Caco-2 (cell line): ENCODE measurements at regions not wholly inside any gene's neighbourhood (a gene's known extent, or its start where the extent isn't known, plus 50 kb on each side); places are given as distances from the start of the nearest gene placed in this dataset.

Experiments used
- BruUV-seq: library from RNA; stranded (reverse); fragments of 400-500 nt; replicated peaks from 2 replicates; lab custom pipeline; 2021; lab: Mats Ljungman, UMichigan
- CTCF ChIA-PET: fragments of 300-600 bp; sonication (Branson Sonifier 250); formaldehyde crosslinking; loops from one replicate; lab custom pipeline; 2022; ENCODE audit warnings: antibody characterized with exemption; lab: Charles Lee
- POLR2A ChIA-PET: fragments of 300-600 bp; sonication (Branson Sonifier 250); formaldehyde crosslinking; loops from one replicate; lab custom pipeline; 2022; ENCODE audit warnings: antibody characterized with exemption; lab: Charles Lee
- DNase-seq, 2 experiments: peaks; one replicate each; pipeline versions ENCODE4 v3.0.0 to v3.0.0-alpha.2; 2020 to 2022
- H3K27me3 ChIP-seq: replicated peaks from 2 replicates; pipeline ENCODE4 v1.6.0; 2011; ENCODE audit warnings: low read length; ENCODE audit not compliant: control insufficient read depth, insufficient read depth
- H3K36me3 ChIP-seq: 2 replicates; pipeline ENCODE4 v1.5.1; 2011; ENCODE audit warnings: low read length; ENCODE audit not compliant: control insufficient read depth, insufficient read depth
- H3K4me1 ChIP-seq: fragments of 250-450 bp; sonication (Bioruptor Pico); 2 replicates; pipeline ENCODE4 v1.5.1; 2020; ENCODE audit warnings: mild to moderate bottlenecking
- H3K4me3 ChIP-seq: 2 replicates; pipeline ENCODE4 v1.5.1; 2011; ENCODE audit warnings: low read depth, mild to moderate bottlenecking, control low read depth, low read length
- H3K9me3 ChIP-seq: fragments of 250-450 bp; sonication (Bioruptor Pico); 2 replicates; pipeline ENCODE4 v1.5.1; 2020; ENCODE audit warnings: mild to moderate bottlenecking, moderate library complexity
- H3K27ac Mint-ChIP-seq: one replicate; pipeline ENCODE4 v1.8.0; 2022; ENCODE audit warnings: mixed read lengths; ENCODE audit not compliant: unreplicated experiment
- H3K27me3 Mint-ChIP-seq: one replicate; pipeline ENCODE4 v1.8.0; 2022; ENCODE audit warnings: mixed read lengths; ENCODE audit not compliant: insufficient read depth, unreplicated experiment
- H3K36me3 Mint-ChIP-seq: one replicate; pipeline ENCODE4 v1.8.0; 2022; ENCODE audit warnings: mild to moderate bottlenecking, mixed read lengths; ENCODE audit not compliant: insufficient read depth, unreplicated experiment
- H3K4me1 Mint-ChIP-seq: one replicate; pipeline ENCODE4 v1.8.0; 2022; ENCODE audit warnings: low read depth, mixed read lengths; ENCODE audit not compliant: unreplicated experiment
- H3K4me3 Mint-ChIP-seq: one replicate; pipeline ENCODE4 v1.8.0; 2022; ENCODE audit warnings: mild to moderate bottlenecking, moderate library complexity, mixed read lengths; ENCODE audit not compliant: unreplicated experiment
- H3K9me3 Mint-ChIP-seq: one replicate; pipeline ENCODE4 v1.8.0; 2022; ENCODE audit warnings: mixed read lengths; ENCODE audit not compliant: unreplicated experiment
- CTCF ChIP-seq, 2 experiments: fragments of 200-600 bp in 1 of 2; IDR thresholded peaks; 1 replicate in 1 of 2; 2 replicates in 1 of 2; pipeline versions ENCODE4 v1.5.1 to v1.8.0; 2011 to 2022; ENCODE audit warnings: antibody characterized with exemption in 1 of 2, control low read depth in 1 of 2, inconsistent platforms in 1 of 2, low read depth in 1 of 2, low read length in 1 of 2, mild to moderate bottlenecking in 1 of 2, moderate library complexity in 1 of 2; ENCODE audit not compliant: insufficient read depth in 1 of 2, severe bottlenecking in 1 of 2, unreplicated experiment in 1 of 2
- intact Hi-C: fragments of 100-400 bp; cut with micrococcal nuclease; formaldehyde crosslinking; loops from one replicate; pipeline ENCODE4 v1.10.0; 2022; ENCODE audit not compliant: unreplicated experiment

DNA sequence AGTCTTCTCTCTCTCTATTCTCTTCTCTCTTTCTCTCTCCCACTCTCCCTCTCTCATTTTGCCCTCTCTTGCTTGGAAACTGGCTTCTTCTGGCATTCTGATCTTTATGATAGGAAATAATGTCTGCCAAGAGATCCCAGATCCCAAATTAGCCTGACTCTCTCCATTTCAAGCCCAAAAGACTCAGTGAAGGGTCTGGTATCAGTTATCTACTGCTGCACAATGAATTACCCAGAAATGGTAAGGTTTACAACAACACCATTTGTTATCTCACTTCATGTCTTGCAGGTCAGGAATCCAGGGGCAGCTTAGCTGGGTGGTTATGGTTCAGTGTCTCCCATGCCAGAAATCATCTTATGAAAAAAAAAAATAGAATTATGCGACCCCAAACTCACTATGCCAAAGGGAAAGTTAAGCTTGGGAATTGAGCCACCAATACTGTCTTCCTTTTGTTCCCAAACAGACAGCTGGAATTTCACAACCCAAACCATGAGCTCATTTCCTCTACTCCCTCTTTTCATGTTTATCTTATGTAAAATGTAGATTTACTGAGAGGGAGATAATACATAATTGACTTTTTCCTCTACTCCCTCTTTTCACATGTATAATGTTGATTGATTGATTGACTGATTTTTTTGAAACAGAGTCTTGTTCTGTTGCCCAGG is 67.8 kb upstream of the FICD start:
- Histone ChIP-seq H3K36me3 (no peaks in the 10 kb centered on the region), H3K4me1 (no peaks in the 10 kb centered on the region), H3K9me3 (no peaks in the 10 kb centered on the region), H3K4me3 (no peak overlapping the region), H3K27me3 (no peaks in the 10 kb centered on the region)
- CTCF ChIA-PET = no interaction called here
- H3K4me1 Mint-ChIP-seq = no peaks in the 10 kb centered on the region
- peaks cover 24% of the 10 kb centered on the region for H3K27me3 Mint-ChIP-seq
- TF ChIP-seq CTCF (IDR thresholded peaks at IDR 0.05; ENCODE audit: insufficient read depth in 1 of 2, low read depth in 1 of 2, low read length in 1 of 2, severe bottlenecking in 1 of 2, unreplicated experiment in 1 of 2) = no peak
- H3K4me3 Mint-ChIP-seq = no peak overlapping the region
- POLR2A ChIA-PET = no interaction called here
- H3K36me3 Mint-ChIP-seq = no peaks in the 10 kb centered on the region
- DNase-seq = no peak
- no peak overlapping the region for H3K27ac Mint-ChIP-seq
- no peaks in the 10 kb centered on the region for H3K9me3 Mint-ChIP-seq
- intact Hi-C loops = no loop called here
- no TSS peak for BruUV-seq

GRCh38 chr12:108446766-108447165 is 68.3 kb upstream of the FICD start:
- Histone ChIP-seq H3K9me3 (no peaks in the 10 kb centered on the region), H3K4me1 (no peaks in the 10 kb centered on the region), H3K27me3 (no peaks in the 10 kb centered on the region), H3K36me3 (no peaks in the 10 kb centered on the region), H3K4me3 (no peak overlapping the region)
- no peak overlapping the region for H3K27ac Mint-ChIP-seq
- H3K4me3 Mint-ChIP-seq = no peak overlapping the region
- no peak for TF ChIP-seq CTCF (IDR thresholded peaks at IDR 0.05; ENCODE audit: insufficient read depth in 1 of 2, low read depth in 1 of 2, low read length in 1 of 2, severe bottlenecking in 1 of 2, unreplicated experiment in 1 of 2)
- no TSS peak for BruUV-seq
- ChIA-PET POLR2A (no interaction called here), CTCF (no interaction called here)
- peaks cover 19% of the 10 kb centered on the region for H3K27me3 Mint-ChIP-seq
- H3K4me1 Mint-ChIP-seq = no peaks in the 10 kb centered on the region
- H3K36me3 Mint-ChIP-seq = no peaks in the 10 kb centered on the region
- no peaks in the 10 kb centered on the region for H3K9me3 Mint-ChIP-seq
- DNase-seq = no peak
- intact Hi-C loops = no loop called here

- no peaks in the 10 kb centered on the region for H3K36me3 Mint-ChIP-seq
- CTCF ChIA-PET = no interaction called here
- no peak overlapping the region for H3K27ac Mint-ChIP-seq
Measured at GRCh38 chr12:108442910-108443309, 72.2 kb upstream of the FICD start.

More at GRCh38 chr12:108442910-108443309, 72.2 kb upstream of the FICD start:
- Mint-ChIP-seq H3K9me3 (no peaks in the 10 kb centered on the region), H3K4me3 (no peak overlapping the region), H3K27me3 (peaks cover 35% of the 10 kb centered on the region), H3K4me1 (no peaks in the 10 kb centered on the region)
- BruUV-seq = no TSS peak
- H3K9me3 ChIP-seq = no peaks in the 10 kb centered on the region
- no peaks in the 10 kb centered on the region for H3K27me3 ChIP-seq
- H3K4me1 ChIP-seq = no peaks in the 10 kb centered on the region
- POLR2A ChIA-PET = no interaction called here
- intact Hi-C loops = no loop called here
- DNase-seq = no peak
- H3K36me3 ChIP-seq = no peaks in the 10 kb centered on the region
- no peak overlapping the region for H3K4me3 ChIP-seq
- no peak for TF ChIP-seq CTCF (IDR thresholded peaks at IDR 0.05; ENCODE audit: insufficient read depth in 1 of 2, low read depth in 1 of 2, low read length in 1 of 2, severe bottlenecking in 1 of 2, unreplicated experiment in 1 of 2)
